IMR-90 (cell line): ENCODE measurements at regions not wholly inside any gene's neighbourhood (a gene's known extent, or its start where the extent isn't known, plus 50 kb on each side); places are given as distances from the start of the nearest gene placed in this dataset.

Source experiments
- ATAC-seq: fragments of 200-7000 bp; cut with Tn5 transposase; 2 replicates; pipeline ENCODE4 v1.9.1; 2020; ENCODE audit warnings: low read depth, mild to moderate bottlenecking, moderate library complexity
- BruUV-seq: library from RNA; stranded (reverse); fragments of 400-500 nt; replicated peaks from 2 replicates; lab custom pipeline; 2021; lab: Mats Ljungman, UMichigan
- CTCF ChIA-PET: fragments of 300-600 bp; formaldehyde crosslinking; extraction: SDS; loops from one replicate; lab custom pipeline; 2021; ENCODE audit warnings: antibody characterized with exemption; lab: Yijun Ruan, JAX
- POLR2A ChIA-PET: fragments of 300-600 bp; sonication (Branson Sonifier 250); formaldehyde crosslinking; loops from one replicate; lab custom pipeline; 2022; ENCODE audit warnings: antibody characterized with exemption; ENCODE audit not compliant: unreplicated experiment; lab: Charles Lee
- DNase-seq: peaks from one replicate; pipeline ENCODE4 v3.0.0; 2013
- H2AFZ ChIP-seq: replicated peaks from 2 replicates; pipeline ENCODE3; 2013; ENCODE audit warnings: low read length, mild to moderate bottlenecking; ENCODE audit not compliant: poor library complexity
- H2AK5ac ChIP-seq: 2 replicates; pipeline ENCODE4 v1.6.1; 2013; ENCODE audit warnings: low read depth, low read length, inconsistent platforms
- H2AK9ac ChIP-seq: replicated peaks from 2 replicates; pipeline ENCODE3; 2013; ENCODE audit warnings: mild to moderate bottlenecking, low read depth, low read length, moderate library complexity; ENCODE audit not compliant: poor library complexity
- H2BK120ac ChIP-seq: 2 replicates; pipeline ENCODE4 v1.6.1; 2013; ENCODE audit warnings: low read depth, low read length, inconsistent platforms
- H2BK15ac ChIP-seq: 3 replicates; pipeline ENCODE4 v1.6.1; 2013; ENCODE audit warnings: low read depth, low read length, inconsistent platforms
- H2BK20ac ChIP-seq: 2 replicates; pipeline ENCODE4 v1.6.1; 2013; ENCODE audit warnings: low read depth, mild to moderate bottlenecking, inconsistent platforms, low read length, moderate library complexity
- H2BK5ac ChIP-seq: 2 replicates; pipeline ENCODE4 v1.6.1; 2013; ENCODE audit warnings: mild to moderate bottlenecking, low read depth, low read length, inconsistent platforms; ENCODE audit not compliant: poor library complexity, severe bottlenecking
- H3K14ac ChIP-seq: replicated peaks from 2 replicates; pipeline ENCODE4 v1.6.1; 2013; ENCODE audit warnings: low read depth, low read length, inconsistent platforms
- H3K18ac ChIP-seq: 2 replicates; pipeline ENCODE4 v1.6.1; 2013; ENCODE audit warnings: low read depth, low read length, control low read depth
- H3K23ac ChIP-seq: 2 replicates; pipeline ENCODE4 v1.6.1; 2013; ENCODE audit warnings: low read depth, low read length, inconsistent platforms
- H3K27ac ChIP-seq: 2 replicates; pipeline ENCODE4 v1.5.1; 2013; ENCODE audit warnings: mild to moderate bottlenecking, control low read depth, low read length; ENCODE audit not compliant: insufficient read depth
- H3K27me3 ChIP-seq: 2 replicates; pipeline ENCODE4 v1.6.1; 2013; ENCODE audit warnings: low read length; ENCODE audit not compliant: control insufficient read depth, insufficient read depth
- H3K36me3 ChIP-seq: 2 replicates; pipeline ENCODE4 v1.6.1; 2013; ENCODE audit warnings: low read length, mixed read lengths; ENCODE audit not compliant: control insufficient read depth, insufficient read depth
- H3K4ac ChIP-seq: 2 replicates; pipeline ENCODE4 v1.6.1; 2013; ENCODE audit warnings: low read depth, low read length, inconsistent platforms
- H3K4me1 ChIP-seq: 2 replicates; pipeline ENCODE4 v1.6.1; 2013; ENCODE audit warnings: low read length, mixed read lengths; ENCODE audit not compliant: control insufficient read depth, insufficient read depth
- H3K4me2 ChIP-seq: 2 replicates; pipeline ENCODE4 v1.6.1; 2013; ENCODE audit warnings: low read depth, mild to moderate bottlenecking, control low read depth, low read length, moderate library complexity
- H3K4me3 ChIP-seq: 2 replicates; pipeline ENCODE4 v1.5.1; 2013; ENCODE audit warnings: low read depth, mild to moderate bottlenecking, control low read depth, low read length, moderate library complexity; ENCODE audit not compliant: insufficient read depth
- H3K56ac ChIP-seq: 2 replicates; pipeline ENCODE4 v1.6.1; 2013; ENCODE audit warnings: low read length, inconsistent platforms; ENCODE audit not compliant: insufficient read depth; ENCODE audit errors: extremely low read depth
- H3K79me1 ChIP-seq, 2 experiments: 2 replicates each; pipeline ENCODE4 v1.6.1; 2013; ENCODE audit warnings: low read length in 2 of 2, inconsistent platforms in 1 of 2, low read depth in 1 of 2
- H3K9ac ChIP-seq: 2 replicates; pipeline ENCODE4 v1.6.1; 2013; ENCODE audit warnings: low read depth, low read length, control low read depth
- H3K9me1 ChIP-seq: 2 replicates; pipeline ENCODE4 v1.6.1; 2013; ENCODE audit warnings: low read length, inconsistent platforms; ENCODE audit not compliant: insufficient read depth
- H3K9me3 ChIP-seq: 2 replicates; pipeline ENCODE4 v1.6.1; 2013; ENCODE audit warnings: low read length; ENCODE audit not compliant: control insufficient read depth, insufficient read depth
- H4K20me1 ChIP-seq: 2 replicates; pipeline ENCODE4 v1.6.1; 2013; ENCODE audit warnings: low read length, inconsistent platforms; ENCODE audit not compliant: insufficient read depth
- H4K5ac ChIP-seq: 2 replicates; pipeline ENCODE4 v1.6.1; 2013; ENCODE audit warnings: mild to moderate bottlenecking, low read depth, low read length, control low read depth
- H4K8ac ChIP-seq, 2 experiments: 2 replicates each; pipeline ENCODE4 v1.6.1; 2013; ENCODE audit warnings: low read depth in 2 of 2, low read length in 2 of 2, control low read depth in 1 of 2, inconsistent platforms in 1 of 2
- H4K91ac ChIP-seq: 2 replicates; pipeline ENCODE4 v1.6.1; 2013; ENCODE audit warnings: low read depth, low read length, inconsistent platforms; ENCODE audit not compliant: insufficient read depth
- BHLHE40 ChIP-seq: fragments of 150-350 bp; IDR thresholded peaks from 2 replicates; pipeline ENCODE4 v1.6.1; 2016; ENCODE audit warnings: mild to moderate bottlenecking, low read depth, low read length
- CHD1 ChIP-seq: IDR thresholded peaks from 2 replicates; pipeline ENCODE4 v1.6.1; 2012; ENCODE audit warnings: low read depth, low read length, improper control_type of control experiment
- MAZ ChIP-seq: IDR thresholded peaks from 2 replicates; pipeline ENCODE4 v1.6.1; 2012; ENCODE audit warnings: low read depth, mild to moderate bottlenecking, low read length, improper control_type of control experiment, moderate library complexity, borderline replicate concordance
- NFE2L2 ChIP-seq: fragments of 150-350 bp; IDR thresholded peaks from 2 replicates; pipeline ENCODE4 v1.6.1; 2016; ENCODE audit warnings: low read depth, mild to moderate bottlenecking, low read length
- POLR2A ChIP-seq: IDR thresholded peaks from 2 replicates; pipeline ENCODE4 v1.6.1; 2012; ENCODE audit warnings: mild to moderate bottlenecking, low read depth, low read length
- RAD21 ChIP-seq: IDR thresholded peaks from 2 replicates; pipeline ENCODE4 v1.6.1; 2012; ENCODE audit warnings: low read length, improper control_type of control experiment
- RCOR1 ChIP-seq: IDR thresholded peaks from 2 replicates; pipeline ENCODE4 v1.6.1; 2012; ENCODE audit warnings: mild to moderate bottlenecking, low read length, improper control_type of control experiment; ENCODE audit not compliant: insufficient replicate concordance
- RFX5 ChIP-seq: IDR thresholded peaks from 2 replicates; pipeline ENCODE4 v1.8.0; 2012; ENCODE audit warnings: low read depth, mild to moderate bottlenecking, low read length, moderate library complexity
- SMC3 ChIP-seq: fragments of 150-350 bp; IDR thresholded peaks from 2 replicates; pipeline ENCODE4 v1.6.1; 2016; ENCODE audit warnings: low read depth, mild to moderate bottlenecking, antibody characterized with exemption, low read length, moderate library complexity
- WGBS, 2 experiments: methylation state at CpG; one replicate each; pipeline versions ENCODE4 v1.1.5 to v1.1.7; 2013; ENCODE audit warnings: missing lambda C conversion rate in 2 of 2; ENCODE audit not compliant: insufficient read length in 1 of 2; ENCODE audit errors: extremely low coverage in 2 of 2; 5-methylcytosine and 5-hydroxymethylcytosine counted together
- dilution Hi-C: fragments of 300-500 bp; cut with HindIII; formaldehyde crosslinking; loops from one replicate; pipeline ENCODE4 v1.14.3; 2018; ENCODE audit warnings: low sequenced_read_pairs; ENCODE audit not compliant: unreplicated experiment
- in situ Hi-C: fragments of 300-500 bp; cut with MboI; formaldehyde crosslinking; loops from 3 replicates; pipeline ENCODE4 v1.14.3; 2019; ENCODE audit warnings: low sequenced_read_pairs, inconsistent platforms, mixed read lengths
- intact Hi-C: fragments of 100-400 bp; cut with micrococcal nuclease; formaldehyde crosslinking; loops from 2 replicates; pipeline ENCODE4 v1.10.0; 2022
- TF ChIP-seq, protein P1 (sequence below): conservative IDR thresholded peaks from 2 replicates; pipeline ENCODE4 v1.5.1; 2012; ENCODE audit warnings: mild to moderate bottlenecking, low read depth, low read length, improper control_type of control experiment
- TF ChIP-seq, protein P2 (sequence below): fragments of 150-350 bp; IDR thresholded peaks from 2 replicates; pipeline ENCODE4 v1.6.1; 2017; ENCODE audit warnings: mild to moderate bottlenecking, antibody characterized with exemption, low read length, low read depth
- TF ChIP-seq, protein P3 (sequence below): fragments of 150-350 bp; IDR thresholded peaks from 2 replicates; pipeline ENCODE4 v1.6.1; 2016; ENCODE audit warnings: low read depth, mild to moderate bottlenecking, low read length, moderate library complexity, borderline replicate concordance

DNA sequence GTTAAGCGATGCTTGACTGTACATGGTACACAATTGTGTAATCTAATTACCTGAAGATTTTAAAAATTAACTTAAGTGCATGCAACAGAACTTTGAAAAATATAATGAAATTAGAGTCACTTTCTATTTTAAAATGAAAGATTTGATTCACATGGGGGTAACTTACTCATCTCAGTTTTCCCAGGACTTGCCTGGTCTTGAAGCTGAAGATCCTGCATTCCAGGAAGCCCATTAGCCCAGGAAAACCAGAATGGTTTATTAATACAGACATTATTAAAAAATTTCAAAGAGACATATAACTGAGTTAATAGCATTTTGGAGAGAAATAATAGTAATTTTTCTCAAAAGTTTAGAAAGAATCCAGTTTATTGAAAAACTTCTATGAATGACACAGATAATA is 190.6 kb downstream of the SIM1 start:
- WGBS, 2 experiments, result no CpG with 5 or more reads among the region's 1 CpG
- H4K91ac ChIP-seq, result no peak overlapping the region
- H2BK15ac ChIP-seq, result no peak overlapping the region
- DNase-seq (no peak), ATAC-seq (no peak)
- no peaks in the 10 kb centered on the region for H4K20me1 ChIP-seq
- no peak overlapping the region for H2BK120ac ChIP-seq
- no peak overlapping the region for H3K18ac ChIP-seq
- no peak overlapping the region for H2AFZ ChIP-seq
- H3K9me1 ChIP-seq, result 0 out of 2 replicates have a peak, but pooled peaks cover 2% of the 10 kb centered on the region
- dilution Hi-C loops (no loop called here), intact Hi-C loops (no loop called here), in situ Hi-C loops (no loop called here)
- ChIA-PET CTCF (no interaction called here), POLR2A (no interaction called here)
- H3K56ac ChIP-seq, result no peak overlapping the region
- H4K5ac ChIP-seq, result no peak overlapping the region
- no peak overlapping the region for H3K4me3 ChIP-seq
- H3K4me2 ChIP-seq, result no peak overlapping the region
- no peak overlapping the region for H2AK5ac ChIP-seq
- no peak overlapping the region for H2BK20ac ChIP-seq
- H3K9ac ChIP-seq, result no peak overlapping the region
- BruUV-seq, result no TSS peak
- H3K27ac ChIP-seq, result no peak overlapping the region
- no peaks in the 10 kb centered on the region for H3K79me1 ChIP-seq
- H2BK5ac ChIP-seq, result no peak overlapping the region
- no peaks in the 10 kb centered on the region for H3K36me3 ChIP-seq
- TF ChIP-seq POLR2A, result no peak
- TF ChIP-seq, protein P1, sequence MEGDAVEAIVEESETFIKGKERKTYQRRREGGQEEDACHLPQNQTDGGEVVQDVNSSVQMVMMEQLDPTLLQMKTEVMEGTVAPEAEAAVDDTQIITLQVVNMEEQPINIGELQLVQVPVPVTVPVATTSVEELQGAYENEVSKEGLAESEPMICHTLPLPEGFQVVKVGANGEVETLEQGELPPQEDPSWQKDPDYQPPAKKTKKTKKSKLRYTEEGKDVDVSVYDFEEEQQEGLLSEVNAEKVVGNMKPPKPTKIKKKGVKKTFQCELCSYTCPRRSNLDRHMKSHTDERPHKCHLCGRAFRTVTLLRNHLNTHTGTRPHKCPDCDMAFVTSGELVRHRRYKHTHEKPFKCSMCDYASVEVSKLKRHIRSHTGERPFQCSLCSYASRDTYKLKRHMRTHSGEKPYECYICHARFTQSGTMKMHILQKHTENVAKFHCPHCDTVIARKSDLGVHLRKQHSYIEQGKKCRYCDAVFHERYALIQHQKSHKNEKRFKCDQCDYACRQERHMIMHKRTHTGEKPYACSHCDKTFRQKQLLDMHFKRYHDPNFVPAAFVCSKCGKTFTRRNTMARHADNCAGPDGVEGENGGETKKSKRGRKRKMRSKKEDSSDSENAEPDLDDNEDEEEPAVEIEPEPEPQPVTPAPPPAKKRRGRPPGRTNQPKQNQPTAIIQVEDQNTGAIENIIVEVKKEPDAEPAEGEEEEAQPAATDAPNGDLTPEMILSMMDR, result no peak
- TF ChIP-seq BHLHE40, result no peak
- no peak for TF ChIP-seq MAZ
- TF ChIP-seq, protein P2, sequence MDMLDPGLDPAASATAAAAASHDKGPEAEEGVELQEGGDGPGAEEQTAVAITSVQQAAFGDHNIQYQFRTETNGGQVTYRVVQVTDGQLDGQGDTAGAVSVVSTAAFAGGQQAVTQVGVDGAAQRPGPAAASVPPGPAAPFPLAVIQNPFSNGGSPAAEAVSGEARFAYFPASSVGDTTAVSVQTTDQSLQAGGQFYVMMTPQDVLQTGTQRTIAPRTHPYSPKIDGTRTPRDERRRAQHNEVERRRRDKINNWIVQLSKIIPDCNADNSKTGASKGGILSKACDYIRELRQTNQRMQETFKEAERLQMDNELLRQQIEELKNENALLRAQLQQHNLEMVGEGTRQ, result no peak
- TF ChIP-seq CHD1, result no peak
- TF ChIP-seq, protein P3, sequence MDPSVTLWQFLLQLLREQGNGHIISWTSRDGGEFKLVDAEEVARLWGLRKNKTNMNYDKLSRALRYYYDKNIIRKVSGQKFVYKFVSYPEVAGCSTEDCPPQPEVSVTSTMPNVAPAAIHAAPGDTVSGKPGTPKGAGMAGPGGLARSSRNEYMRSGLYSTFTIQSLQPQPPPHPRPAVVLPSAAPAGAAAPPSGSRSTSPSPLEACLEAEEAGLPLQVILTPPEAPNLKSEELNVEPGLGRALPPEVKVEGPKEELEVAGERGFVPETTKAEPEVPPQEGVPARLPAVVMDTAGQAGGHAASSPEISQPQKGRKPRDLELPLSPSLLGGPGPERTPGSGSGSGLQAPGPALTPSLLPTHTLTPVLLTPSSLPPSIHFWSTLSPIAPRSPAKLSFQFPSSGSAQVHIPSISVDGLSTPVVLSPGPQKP, result no peak
- no peak for TF ChIP-seq RAD21
- TF ChIP-seq NFE2L2, result no peak
- TF ChIP-seq RFX5, result no peak
- TF ChIP-seq RCOR1, result no peak
- TF ChIP-seq SMC3, result no peak
- H3K27me3 ChIP-seq, result no peaks in the 10 kb centered on the region
- no peak overlapping the region for H3K4ac ChIP-seq
- H4K8ac ChIP-seq, result no peak overlapping the region
- no peak overlapping the region for H2AK9ac ChIP-seq
- no peak overlapping the region for H3K23ac ChIP-seq
- no peaks in the 10 kb centered on the region for H3K9me3 ChIP-seq
- H3K4me1 ChIP-seq, result peaks cover 2% of the 10 kb centered on the region
- H3K14ac ChIP-seq, result no peak overlapping the region
